Endothelial cell of umbilical vein (primary cell): ENCODE measurements at regions not wholly inside any gene's neighbourhood (a gene's known extent, or its start where the extent isn't known, plus 50 kb on each side); places are given as distances from the start of the nearest gene placed in this dataset.
"Not testable (repeated sequence)": the region's sequence is repeated elsewhere in the genome, so short reads cannot be mapped to it uniquely, and the experiment has no call there.

ENCODE experiments used
- EZH2 ChIP-seq: IDR thresholded peaks from 2 replicates; pipeline ENCODE4 v1.6.1; 2012; ENCODE audit warnings: borderline replicate concordance, low read depth, mild to moderate bottlenecking, moderate library complexity, low read length, inconsistent platforms; ENCODE audit not compliant: severe bottlenecking
- FOS ChIP-seq: IDR thresholded peaks from 2 replicates; pipeline ENCODE4 v1.6.1; 2011; ENCODE audit warnings: mild to moderate bottlenecking, low read length, moderate library complexity, borderline replicate concordance; ENCODE audit not compliant: insufficient read depth
- GATA2 ChIP-seq: IDR thresholded peaks from 2 replicates; pipeline ENCODE4 v1.7.0; 2011; ENCODE audit warnings: low read depth, mild to moderate bottlenecking, moderate library complexity, mixed read lengths, low read length; ENCODE audit not compliant: insufficient read length, insufficient read depth
- MAX ChIP-seq: IDR thresholded peaks from 2 replicates; pipeline ENCODE4 v1.6.1; 2011; ENCODE audit not compliant: insufficient read depth, insufficient read length
- POLR2A ChIP-seq: IDR thresholded peaks from 2 replicates; pipeline ENCODE4 v1.6.1; 2012; ENCODE audit warnings: low read depth, mild to moderate bottlenecking, control low read depth, low read length
- POLR2AphosphoS5 ChIP-seq: IDR thresholded peaks from 2 replicates; pipeline ENCODE4 v1.6.1; 2012; ENCODE audit warnings: low read depth, mild to moderate bottlenecking, control low read depth, low read length, moderate library complexity; ENCODE audit not compliant: insufficient read depth
- TF ChIP-seq, protein P1 (sequence below), 2 donors: IDR thresholded peaks; 1 replicate in 1 of 2; 2 replicates in 1 of 2; pipeline ENCODE4 v1.5.1; 2011; ENCODE audit warnings: low read length in 2 of 2, mild to moderate bottlenecking in 2 of 2, moderate library complexity in 2 of 2, control low read depth in 1 of 2, inconsistent platforms in 1 of 2, low read depth in 1 of 2; ENCODE audit not compliant: insufficient read depth in 1 of 2; ENCODE audit errors: extremely low read depth in 1 of 2

DNA sequence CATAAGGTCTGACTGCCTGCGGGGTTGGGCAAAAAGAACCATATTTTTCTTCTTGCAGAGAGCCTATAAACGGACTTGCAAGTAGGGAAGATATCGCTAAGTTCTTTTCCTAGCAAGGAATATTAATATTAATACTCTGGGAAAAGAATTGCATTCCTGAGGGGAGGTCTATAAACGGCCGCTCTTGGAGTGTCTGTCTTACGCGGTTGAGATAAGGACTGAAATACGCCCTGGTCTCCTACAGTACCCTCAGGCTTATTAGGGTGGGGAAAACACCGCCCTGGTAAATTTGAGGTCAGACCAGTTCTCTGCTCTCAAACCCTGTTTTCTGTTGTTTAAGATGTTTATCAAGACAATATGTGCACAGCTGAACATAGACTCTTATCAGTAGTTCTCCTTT is 349.3 kb downstream of the NAF1 start:
- TF ChIP-seq EZH2, POLR2A, MAX, FOS, POLR2AphosphoS5, GATA2: not testable (repeated sequence)
- TF ChIP-seq, protein P1, sequence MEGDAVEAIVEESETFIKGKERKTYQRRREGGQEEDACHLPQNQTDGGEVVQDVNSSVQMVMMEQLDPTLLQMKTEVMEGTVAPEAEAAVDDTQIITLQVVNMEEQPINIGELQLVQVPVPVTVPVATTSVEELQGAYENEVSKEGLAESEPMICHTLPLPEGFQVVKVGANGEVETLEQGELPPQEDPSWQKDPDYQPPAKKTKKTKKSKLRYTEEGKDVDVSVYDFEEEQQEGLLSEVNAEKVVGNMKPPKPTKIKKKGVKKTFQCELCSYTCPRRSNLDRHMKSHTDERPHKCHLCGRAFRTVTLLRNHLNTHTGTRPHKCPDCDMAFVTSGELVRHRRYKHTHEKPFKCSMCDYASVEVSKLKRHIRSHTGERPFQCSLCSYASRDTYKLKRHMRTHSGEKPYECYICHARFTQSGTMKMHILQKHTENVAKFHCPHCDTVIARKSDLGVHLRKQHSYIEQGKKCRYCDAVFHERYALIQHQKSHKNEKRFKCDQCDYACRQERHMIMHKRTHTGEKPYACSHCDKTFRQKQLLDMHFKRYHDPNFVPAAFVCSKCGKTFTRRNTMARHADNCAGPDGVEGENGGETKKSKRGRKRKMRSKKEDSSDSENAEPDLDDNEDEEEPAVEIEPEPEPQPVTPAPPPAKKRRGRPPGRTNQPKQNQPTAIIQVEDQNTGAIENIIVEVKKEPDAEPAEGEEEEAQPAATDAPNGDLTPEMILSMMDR (IDR thresholded peaks at IDR 0.05; ENCODE audit: extremely low read depth in 1 of 2, insufficient read depth in 1 of 2, low read depth in 1 of 2, low read length in 2 of 2): not testable (repeated sequence)
